H7 (cell line): ENCODE measurements at regions not wholly inside any gene's neighbourhood (a gene's known extent, or its start where the extent isn't known, plus 50 kb on each side); places are given as distances from the start of the nearest gene placed in this dataset.

ENCODE experiments used
- DNase-seq: peaks from one replicate; pipeline ENCODE4 v3.0.0; 2012
- H3K27me3 ChIP-seq: 2 replicates; pipeline ENCODE4 v1.6.0; 2011; ENCODE audit warnings: mild to moderate bottlenecking, low read length; ENCODE audit not compliant: control insufficient read depth, insufficient read depth
- H3K36me3 ChIP-seq: replicated peaks from 2 replicates; pipeline ENCODE4 v1.5.1; 2011; ENCODE audit warnings: low read length; ENCODE audit not compliant: control insufficient read depth, insufficient read depth
- H3K4me3 ChIP-seq: 2 replicates; pipeline ENCODE4 v1.5.1; 2011; ENCODE audit warnings: low read depth, mild to moderate bottlenecking, control low read depth, low read length, moderate library complexity; ENCODE audit not compliant: insufficient read depth

- DNase-seq: no peak
- Histone ChIP-seq H3K36me3 (no peaks in the 10 kb centered on the region), H3K27me3 (no peaks in the 10 kb centered on the region), H3K4me3 (no peak overlapping the region)
These were observed 769.2 kb upstream of the FAM98A start for GRCh38 chr2:34368304-34368703.

- H3K36me3 ChIP-seq: no peaks in the 10 kb centered on the region
- no peaks in the 10 kb centered on the region for H3K27me3 ChIP-seq
- no peak overlapping the region for H3K4me3 ChIP-seq
- peak; percentile 52 for DNase-seq
These were observed 766.8 kb upstream of the FAM98A start for GRCh38 chr2:34365932-34366331.

GRCh38 chr2:34365512-34365911 lies 766.4 kb upstream of the FAM98A start:
- Histone ChIP-seq H3K27me3 (no peaks in the 10 kb centered on the region), H3K4me3 (no peak overlapping the region)
- DNase-seq: no peak

GRCh38 chr2:34353509-34354113 lies 754.5 kb upstream of the FAM98A start:
- DNase-seq: no peak
- Histone ChIP-seq H3K4me3 (no peak overlapping the region), H3K27me3 (no peaks in the 10 kb centered on the region), H3K36me3 (no peaks in the 10 kb centered on the region)

More at GRCh38 chr2:34365512-34365911, 766.4 kb upstream of the FAM98A start:
- no peaks in the 10 kb centered on the region for H3K36me3 ChIP-seq

- no peak overlapping the region for H3K4me3 ChIP-seq
- H3K27me3 ChIP-seq: no peaks in the 10 kb centered on the region
- no peak for DNase-seq
These were observed 750.4 kb upstream of the FAM98A start for GRCh38 chr2:34349527-34349926.

GRCh38 chr2:34345030-34345429 lies 745.9 kb upstream of the FAM98A start:
- Histone ChIP-seq H3K27me3 (no peaks in the 10 kb centered on the region), H3K4me3 (no peak overlapping the region), H3K36me3 (no peaks in the 10 kb centered on the region)
- DNase-seq: no peak

More at GRCh38 chr2:34349527-34349926, 750.4 kb upstream of the FAM98A start:
- no peaks in the 10 kb centered on the region for H3K36me3 ChIP-seq

- Histone ChIP-seq H3K4me3 (no peak overlapping the region), H3K27me3 (no peaks in the 10 kb centered on the region), H3K36me3 (no peaks in the 10 kb centered on the region)
- no peak for DNase-seq
These were observed 741.2 kb upstream of the FAM98A start for GRCh38 chr2:34340307-34340706.

- DNase-seq: no peak
- H3K4me3 ChIP-seq: no peak overlapping the region
- H3K27me3 ChIP-seq: no peaks in the 10 kb centered on the region
- no peaks in the 10 kb centered on the region for H3K36me3 ChIP-seq
These were observed 738.6 kb upstream of the FAM98A start for GRCh38 chr2:34337735-34338134.

GRCh38 chr2:34332813-34333212 lies 733.7 kb upstream of the FAM98A start:
- Histone ChIP-seq H3K36me3 (no peaks in the 10 kb centered on the region), H3K4me3 (no peak overlapping the region), H3K27me3 (no peaks in the 10 kb centered on the region)
- DNase-seq: no peak

- H3K27me3 ChIP-seq: no peaks in the 10 kb centered on the region
- no peaks in the 10 kb centered on the region for H3K36me3 ChIP-seq
- DNase-seq: no peak
- H3K4me3 ChIP-seq: no peak overlapping the region
These were observed 721.0 kb upstream of the FAM98A start for GRCh38 chr2:34320056-34320455.

GRCh38 chr2:34317797-34318196 lies 718.7 kb upstream of the FAM98A start:
- Histone ChIP-seq H3K27me3 (no peaks in the 10 kb centered on the region), H3K4me3 (no peak overlapping the region), H3K36me3 (no peaks in the 10 kb centered on the region)
- no peak for DNase-seq

- Histone ChIP-seq H3K36me3 (no peaks in the 10 kb centered on the region), H3K27me3 (no peaks in the 10 kb centered on the region), H3K4me3 (no peak overlapping the region)
- no peak for DNase-seq
These were observed 717.7 kb upstream of the FAM98A start for GRCh38 chr2:34316788-34317187.

GRCh38 chr2:34311816-34312215 lies 712.7 kb upstream of the FAM98A start:
- no peaks in the 10 kb centered on the region for H3K27me3 ChIP-seq
- H3K4me3 ChIP-seq: no peak overlapping the region

GRCh38 chr2:34308140-34308539 lies 709.0 kb upstream of the FAM98A start:
- no peaks in the 10 kb centered on the region for H3K36me3 ChIP-seq
- no peak for DNase-seq
- no peak overlapping the region for H3K4me3 ChIP-seq
- H3K27me3 ChIP-seq: no peaks in the 10 kb centered on the region

More at GRCh38 chr2:34311816-34312215, 712.7 kb upstream of the FAM98A start:
- no peak for DNase-seq
- no peaks in the 10 kb centered on the region for H3K36me3 ChIP-seq

- no peaks in the 10 kb centered on the region for H3K36me3 ChIP-seq
- DNase-seq: no peak
- no peak overlapping the region for H3K4me3 ChIP-seq
- no peaks in the 10 kb centered on the region for H3K27me3 ChIP-seq
These were observed 708.5 kb upstream of the FAM98A start for GRCh38 chr2:34307636-34308035.

GRCh38 chr2:34306745-34307144 lies 707.6 kb upstream of the FAM98A start:
- no peaks in the 10 kb centered on the region for H3K27me3 ChIP-seq
- H3K36me3 ChIP-seq: no peaks in the 10 kb centered on the region
- no peak overlapping the region for H3K4me3 ChIP-seq
- no peak for DNase-seq
